Activated B cell treated with CpG ODN at 0.5 μM for 24 hours (primary cell): ENCODE measurements at regions not wholly inside any gene's neighbourhood (a gene's known extent, or its start where the extent isn't known, plus 50 kb on each side); places are given as distances from the start of the nearest gene placed in this dataset.

Experiments
- ATAC-seq: fragments of 200-7000 bp; cut with Tn5 transposase; one replicate; pipeline ENCODE4 v1.10.0; 2021; ENCODE audit warnings: low read depth, mild to moderate bottlenecking, moderate library complexity
- CTCF ChIA-PET: fragments of 350-600 bp; sonication (Branson Sonifier 250); formaldehyde crosslinking; loops from one replicate; lab custom pipeline; 2021; ENCODE audit warnings: antibody characterized with exemption; lab: Charles Lee
- POLR2A ChIA-PET: fragments of 350-600 bp; sonication (Branson Sonifier 250); formaldehyde crosslinking; loops from one replicate; lab custom pipeline; 2021; ENCODE audit warnings: antibody characterized with exemption; lab: Charles Lee
- DNase-seq: peaks from one replicate; pipeline ENCODE4 v3.0.0; 2022
- H3K27ac Mint-ChIP-seq: one replicate; pipeline ENCODE4 v1.8.0; 2020; ENCODE audit warnings: mixed read lengths
- H3K27me3 Mint-ChIP-seq: one replicate; pipeline ENCODE4 v1.8.0; 2021; ENCODE audit warnings: mixed read lengths
- H3K36me3 Mint-ChIP-seq: one replicate; pipeline ENCODE4 v1.8.0; 2021; ENCODE audit warnings: low read depth, mixed read lengths
- H3K4me1 Mint-ChIP-seq: one replicate; pipeline ENCODE4 v1.8.0; 2021; ENCODE audit warnings: mixed read lengths
- H3K4me3 Mint-ChIP-seq: one replicate; pipeline ENCODE4 v1.8.0; 2020; ENCODE audit warnings: mild to moderate bottlenecking, mixed read lengths
- H3K9me3 Mint-ChIP-seq: one replicate; pipeline ENCODE4 v1.8.0; 2020; ENCODE audit warnings: mixed read lengths
- intact Hi-C: fragments of 100-400 bp; cut with micrococcal nuclease; formaldehyde crosslinking; loops from one replicate; pipeline ENCODE4 v1.15.1; 2024
- TF ChIP-seq, protein P1 (sequence below): fragments of 200-600 bp; IDR thresholded peaks from one replicate; pipeline ENCODE4 v1.8.0; 2022; ENCODE audit warnings: antibody characterized with exemption, mild to moderate bottlenecking

DNA sequence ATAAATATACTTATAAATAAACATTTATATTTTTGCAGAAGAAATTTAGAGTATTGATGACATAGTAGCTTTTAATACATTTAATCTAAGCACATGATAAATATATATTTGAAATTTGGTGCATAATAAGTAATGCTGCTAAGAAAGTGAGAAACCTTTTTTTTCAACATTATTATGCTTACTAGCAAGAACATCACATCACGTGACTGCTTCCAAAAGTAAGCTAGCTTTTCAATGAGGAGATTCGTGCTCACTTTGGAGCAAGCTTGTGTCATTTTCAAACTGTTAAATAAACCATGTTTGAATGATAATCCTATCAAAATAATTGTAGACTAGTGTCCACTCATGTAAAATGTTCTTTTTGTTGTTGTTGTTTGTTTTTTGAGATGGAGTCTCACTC is 109.0 kb upstream of the SLC4A7 start:
- POLR2A ChIA-PET: no interaction called here
- no peak overlapping the region for H3K27ac Mint-ChIP-seq
- no peaks in the 10 kb centered on the region for H3K36me3 Mint-ChIP-seq
- ATAC-seq (no peak), DNase-seq (no peak)
- TF ChIP-seq, protein P1, sequence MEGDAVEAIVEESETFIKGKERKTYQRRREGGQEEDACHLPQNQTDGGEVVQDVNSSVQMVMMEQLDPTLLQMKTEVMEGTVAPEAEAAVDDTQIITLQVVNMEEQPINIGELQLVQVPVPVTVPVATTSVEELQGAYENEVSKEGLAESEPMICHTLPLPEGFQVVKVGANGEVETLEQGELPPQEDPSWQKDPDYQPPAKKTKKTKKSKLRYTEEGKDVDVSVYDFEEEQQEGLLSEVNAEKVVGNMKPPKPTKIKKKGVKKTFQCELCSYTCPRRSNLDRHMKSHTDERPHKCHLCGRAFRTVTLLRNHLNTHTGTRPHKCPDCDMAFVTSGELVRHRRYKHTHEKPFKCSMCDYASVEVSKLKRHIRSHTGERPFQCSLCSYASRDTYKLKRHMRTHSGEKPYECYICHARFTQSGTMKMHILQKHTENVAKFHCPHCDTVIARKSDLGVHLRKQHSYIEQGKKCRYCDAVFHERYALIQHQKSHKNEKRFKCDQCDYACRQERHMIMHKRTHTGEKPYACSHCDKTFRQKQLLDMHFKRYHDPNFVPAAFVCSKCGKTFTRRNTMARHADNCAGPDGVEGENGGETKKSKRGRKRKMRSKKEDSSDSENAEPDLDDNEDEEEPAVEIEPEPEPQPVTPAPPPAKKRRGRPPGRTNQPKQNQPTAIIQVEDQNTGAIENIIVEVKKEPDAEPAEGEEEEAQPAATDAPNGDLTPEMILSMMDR: no peak
- H3K4me1 Mint-ChIP-seq: peaks cover 39% of the 10 kb centered on the region
- no peaks in the 10 kb centered on the region for H3K27me3 Mint-ChIP-seq
- H3K4me3 Mint-ChIP-seq: no peak overlapping the region
- H3K9me3 Mint-ChIP-seq: no peaks in the 10 kb centered on the region
- CTCF ChIA-PET: interaction anchor here (1.7 kb wide), 1 partner anchor 119 kb away, joined by 4 read pairs; no protein-coding TSS in a partner anchor
- intact Hi-C loops: loop anchor here (5.0 to 10.0 kb wide), 2 partner anchors 92 to 111 kb away; partner anchors contain the start of gene SLC4A7

DNA sequence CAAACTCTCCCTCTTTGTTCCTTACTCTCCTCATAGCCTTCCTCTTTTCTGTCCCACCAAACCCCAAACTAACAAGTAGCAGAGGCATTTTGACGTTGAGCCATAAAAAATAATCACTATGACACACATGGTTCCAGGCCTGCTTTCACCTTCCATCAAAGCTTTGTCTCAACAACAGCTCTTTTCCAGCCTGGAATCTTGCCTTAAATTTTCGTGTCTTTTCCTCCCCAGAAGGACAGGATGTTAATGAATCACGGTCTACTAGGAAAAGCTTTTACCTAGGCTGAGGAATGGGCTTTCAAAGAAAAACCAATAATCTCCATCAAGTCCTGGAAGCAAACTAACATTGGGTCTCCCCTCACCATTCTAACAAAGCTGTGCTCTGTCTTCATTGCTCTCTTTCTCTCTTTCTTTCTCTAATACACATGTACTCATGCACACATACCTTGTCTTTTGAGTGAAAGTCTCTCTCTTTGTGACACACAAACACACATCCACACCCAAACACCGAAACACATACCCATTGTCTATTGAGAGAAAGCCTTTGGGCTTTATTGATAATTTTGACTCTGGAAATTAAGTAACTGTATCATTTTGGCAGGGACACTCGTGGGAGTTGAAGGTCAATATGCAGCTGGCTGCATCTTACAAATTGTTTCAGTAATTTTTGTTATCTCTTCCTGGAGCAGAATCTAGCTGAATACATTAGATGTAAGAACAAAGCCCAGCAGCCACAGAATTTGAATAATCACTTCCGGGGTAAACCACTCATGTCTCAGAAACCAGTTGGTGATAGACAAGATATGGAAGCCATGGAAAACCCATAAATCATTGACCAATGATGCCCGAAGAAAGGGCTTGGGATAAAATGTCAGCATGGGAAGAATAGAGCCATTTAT is 107.4 kb upstream of the SLC4A7 start:
- H3K36me3 Mint-ChIP-seq: no peaks in the 10 kb centered on the region
- no peak overlapping the region for H3K4me3 Mint-ChIP-seq
- intact Hi-C loops: loop anchor here (5.0 to 10.0 kb wide), 2 partner anchors 93 to 109 kb away; partner anchors contain the start of gene SLC4A7
- TF ChIP-seq, protein P1: no peak
- no peaks in the 10 kb centered on the region for H3K9me3 Mint-ChIP-seq
- H3K27me3 Mint-ChIP-seq: no peaks in the 10 kb centered on the region
- POLR2A ChIA-PET: no interaction called here
- DNase-seq: no peak
- no peak overlapping the region for H3K27ac Mint-ChIP-seq
- ATAC-seq: no peak
- CTCF ChIA-PET: interaction anchor here (1.7 kb wide), 1 partner anchor 121 kb away, joined by 4 read pairs; no protein-coding TSS in a partner anchor
- peaks cover 33% of the 10 kb centered on the region for H3K4me1 Mint-ChIP-seq

DNA sequence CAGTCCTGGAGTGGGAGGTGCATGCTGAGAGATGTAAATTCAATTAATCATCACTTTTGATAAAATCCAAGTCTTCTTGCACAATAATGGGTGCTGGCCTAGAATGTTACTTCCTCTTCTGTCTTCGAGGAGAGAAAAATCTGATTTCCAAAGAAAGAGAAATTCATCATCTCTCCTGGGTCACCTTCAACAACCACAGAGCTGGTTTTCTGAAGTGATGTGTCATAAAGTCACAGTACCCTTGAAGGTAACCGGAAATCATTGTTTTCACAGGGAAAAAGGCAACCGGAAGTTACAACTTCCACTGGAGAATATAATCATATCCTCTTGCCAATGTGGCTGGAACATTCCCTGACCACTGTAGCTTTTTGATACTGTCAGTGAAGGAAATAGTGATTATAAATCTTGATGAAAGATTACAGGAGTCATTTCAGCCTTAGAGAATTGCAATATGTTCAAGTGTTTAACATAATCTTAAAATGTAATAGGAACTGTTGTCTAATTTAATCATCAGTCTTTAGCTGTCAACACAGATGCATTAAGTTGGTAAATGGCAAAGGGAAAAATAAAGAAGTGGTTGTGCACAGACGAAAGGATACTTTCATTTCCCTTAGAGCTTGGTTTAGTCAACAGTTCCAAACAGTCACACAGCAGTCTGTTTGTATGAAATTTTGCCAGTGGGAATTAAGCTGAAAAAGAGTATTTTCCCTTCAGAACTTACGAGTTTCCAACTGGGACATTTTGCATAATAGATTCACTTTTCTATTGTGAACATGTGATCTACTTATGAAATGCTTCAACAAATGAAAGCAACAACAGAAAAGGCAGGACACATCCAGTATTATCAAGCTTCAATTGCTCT is 106.5 kb upstream of the SLC4A7 start:
- H3K27me3 Mint-ChIP-seq: no peaks in the 10 kb centered on the region
- peaks cover 25% of the 10 kb centered on the region for H3K4me1 Mint-ChIP-seq
- no peaks in the 10 kb centered on the region for H3K36me3 Mint-ChIP-seq
- H3K27ac Mint-ChIP-seq: no peak overlapping the region
- TF ChIP-seq, protein P1: no peak
- no peaks in the 10 kb centered on the region for H3K9me3 Mint-ChIP-seq
- intact Hi-C loops: loop anchor here (5.0 to 10.0 kb wide), 2 partner anchors 94 to 108 kb away; partner anchors contain the start of gene SLC4A7
- CTCF ChIA-PET: no interaction called here
- POLR2A ChIA-PET: no interaction called here
- H3K4me3 Mint-ChIP-seq: peak overlapping the region; percentile 5
- DNase-seq (no peak), ATAC-seq (no peak)

DNA sequence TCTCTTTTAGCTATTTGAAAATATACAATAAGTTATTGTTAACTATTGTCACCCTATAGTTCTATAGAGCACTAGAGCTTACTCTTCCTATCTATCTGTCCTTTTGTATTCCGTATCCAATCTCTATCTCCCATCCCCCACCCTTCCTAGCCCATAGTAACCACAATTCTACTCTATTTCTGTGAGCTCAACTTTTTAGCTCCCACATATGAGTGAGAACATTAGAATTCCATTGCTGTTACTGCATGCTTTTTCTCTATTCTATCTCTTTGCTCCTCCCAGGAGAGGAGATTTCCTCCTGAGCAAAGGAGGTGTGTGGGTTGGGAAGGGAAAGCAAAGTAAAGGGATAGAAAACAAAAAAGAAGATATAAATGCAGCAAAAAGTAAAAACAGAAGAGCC is 105.6 kb upstream of the SLC4A7 start:
- ChIA-PET POLR2A (no interaction called here), CTCF (no interaction called here)
- Mint-ChIP-seq H3K27ac (no peak overlapping the region), H3K27me3 (no peaks in the 10 kb centered on the region), H3K4me1 (peaks cover 25% of the 10 kb centered on the region), H3K4me3 (no peak overlapping the region), H3K36me3 (no peaks in the 10 kb centered on the region), H3K9me3 (no peaks in the 10 kb centered on the region)
- ATAC-seq (no peak), DNase-seq (no peak)
- intact Hi-C loops: loop anchor here (5.0 to 10.0 kb wide), 2 partner anchors 95 to 107 kb away; partner anchors contain the start of gene SLC4A7
- TF ChIP-seq, protein P1: no peak
